Stomach (tissue), 4 donors: ENCODE measurements at regions not wholly inside any gene's neighbourhood (a gene's known extent, or its start where the extent isn't known, plus 50 kb on each side); places are given as distances from the start of the nearest gene placed in this dataset.

Experiments
- CTCF ChIP-seq, 7 experiments: fragments of 450-650 bp in 4 of 7; fragments of 200-600 bp in 3 of 7; sonication (generic) in 3 of 7; IDR thresholded peaks; one replicate each; pipeline ENCODE4 v1.5.1; 2016 to 2019; ENCODE audit warnings: antibody characterized with exemption in 7 of 7, control low read depth in 2 of 7, mild to moderate bottlenecking in 1 of 7
- EP300 ChIP-seq: sonication (generic); formaldehyde crosslinking; IDR thresholded peaks from one replicate; pipeline ENCODE4 v1.6.1; 2017; ENCODE audit warnings: antibody characterized with exemption
- POLR2A ChIP-seq, 4 donors: fragments of 450-650 bp; IDR thresholded peaks; one replicate each; pipeline ENCODE4 v1.6.1; 2016; ENCODE audit warnings: antibody characterized with exemption in 4 of 4, control low read depth in 2 of 4, mild to moderate bottlenecking in 1 of 4, moderate library complexity in 1 of 4
- POLR2AphosphoS5 ChIP-seq, 3 donors: sonication (generic); formaldehyde crosslinking; IDR thresholded peaks; one replicate each; pipeline ENCODE4 v1.6.1; 2016; ENCODE audit warnings: antibody characterized with exemption in 3 of 3

- TF ChIP-seq POLR2AphosphoS5 (IDR thresholded peaks at IDR 0.05) (no peak), CTCF (IDR thresholded peaks at IDR 0.05) (no peak), POLR2A (IDR thresholded peaks at IDR 0.05) (no peak), EP300 (no peak)
Observed at GRCh38 chr20:48471176-48471575, 356.6 kb downstream of the PREX1 start.
